Breast epithelium (tissue), 3 donors: ENCODE measurements at regions not wholly inside any gene's neighbourhood (a gene's known extent, or its start where the extent isn't known, plus 50 kb on each side); places are given as distances from the start of the nearest gene placed in this dataset.

Experiments used
- POLR2A ChIP-seq: fragments of 450-650 bp; IDR thresholded peaks from one replicate; pipeline ENCODE4 v1.6.1; 2016; ENCODE audit warnings: antibody characterized with exemption, mild to moderate bottlenecking, moderate library complexity
- POLR2AphosphoS5 ChIP-seq, 3 donors: sonication (generic); formaldehyde crosslinking; IDR thresholded peaks; one replicate each; pipeline ENCODE4 v1.6.1; 2017; ENCODE audit warnings: antibody characterized with exemption in 3 of 3
- TF ChIP-seq, protein P1 (sequence below), 3 donors: fragments of 450-650 bp; IDR thresholded peaks; one replicate each; pipeline ENCODE4 v1.5.1; 2016 to 2017; ENCODE audit warnings: antibody characterized with exemption in 3 of 3, mild to moderate bottlenecking in 3 of 3, moderate library complexity in 3 of 3

GRCh38 chr4:115334736-115335411, 221.5 kb upstream of the NDST4 start:
- TF ChIP-seq POLR2A = no peak
- TF ChIP-seq, protein P1, sequence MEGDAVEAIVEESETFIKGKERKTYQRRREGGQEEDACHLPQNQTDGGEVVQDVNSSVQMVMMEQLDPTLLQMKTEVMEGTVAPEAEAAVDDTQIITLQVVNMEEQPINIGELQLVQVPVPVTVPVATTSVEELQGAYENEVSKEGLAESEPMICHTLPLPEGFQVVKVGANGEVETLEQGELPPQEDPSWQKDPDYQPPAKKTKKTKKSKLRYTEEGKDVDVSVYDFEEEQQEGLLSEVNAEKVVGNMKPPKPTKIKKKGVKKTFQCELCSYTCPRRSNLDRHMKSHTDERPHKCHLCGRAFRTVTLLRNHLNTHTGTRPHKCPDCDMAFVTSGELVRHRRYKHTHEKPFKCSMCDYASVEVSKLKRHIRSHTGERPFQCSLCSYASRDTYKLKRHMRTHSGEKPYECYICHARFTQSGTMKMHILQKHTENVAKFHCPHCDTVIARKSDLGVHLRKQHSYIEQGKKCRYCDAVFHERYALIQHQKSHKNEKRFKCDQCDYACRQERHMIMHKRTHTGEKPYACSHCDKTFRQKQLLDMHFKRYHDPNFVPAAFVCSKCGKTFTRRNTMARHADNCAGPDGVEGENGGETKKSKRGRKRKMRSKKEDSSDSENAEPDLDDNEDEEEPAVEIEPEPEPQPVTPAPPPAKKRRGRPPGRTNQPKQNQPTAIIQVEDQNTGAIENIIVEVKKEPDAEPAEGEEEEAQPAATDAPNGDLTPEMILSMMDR (IDR thresholded peaks at IDR 0.05) = no peak
- no peak for TF ChIP-seq POLR2AphosphoS5 (IDR thresholded peaks at IDR 0.05)
